Inferior parietal cortex (tissue), 1 donor: ENCODE measurements at regions not wholly inside any gene's neighbourhood (a gene's known extent, or its start where the extent isn't known, plus 50 kb on each side); places are given as distances from the start of the nearest gene placed in this dataset.
"Not testable (repeated sequence)": the region's sequence is repeated elsewhere in the genome, so short reads cannot be mapped to it uniquely, and the experiment has no call there.

Source experiments
- DNase-seq: peaks from one replicate; pipeline ENCODE4 v3.0.0-alpha.2; 2016; ENCODE audit errors: extremely low spot score

GRCh38 chr18:42471885-42472284 lies 516.9 kb downstream of the PIK3C3 start:
- DNase-seq: no peak

- DNase-seq: no peak
Measured at GRCh38 chr18:42473611-42474010, 518.6 kb downstream of the PIK3C3 start.

- no peak for DNase-seq
Measured at GRCh38 chr18:42474577-42474976, 519.5 kb downstream of the PIK3C3 start.

GRCh38 chr18:42475157-42475556 lies 520.1 kb downstream of the PIK3C3 start:
- DNase-seq: no peak

GRCh38 chr18:42477267-42477666 lies 522.2 kb downstream of the PIK3C3 start:
- DNase-seq: no peak

- DNase-seq: no peak
Measured at GRCh38 chr18:42480441-42480840, 525.4 kb downstream of the PIK3C3 start.

- DNase-seq: no peak
Measured at GRCh38 chr18:42484648-42485047, 529.6 kb downstream of the PIK3C3 start.

- DNase-seq: no peak
Measured at GRCh38 chr18:42486271-42486670, 531.2 kb downstream of the PIK3C3 start.

GRCh38 chr18:42508683-42509296 lies 553.8 kb downstream of the PIK3C3 start:
- no peak for DNase-seq

GRCh38 chr18:42509750-42510415 lies 554.8 kb downstream of the PIK3C3 start:
- DNase-seq: no peak

- DNase-seq: no peak
Measured at GRCh38 chr18:42510540-42510939, 555.5 kb downstream of the PIK3C3 start.

- no peak for DNase-seq
Measured at GRCh38 chr18:42513441-42513840, 558.4 kb downstream of the PIK3C3 start.

- DNase-seq: no peak
Measured at GRCh38 chr18:42514512-42514911, 559.5 kb downstream of the PIK3C3 start.

- DNase-seq: no peak
Measured at GRCh38 chr18:42517896-42518295, 562.9 kb downstream of the PIK3C3 start.

GRCh38 chr18:42518331-42518730 lies 563.3 kb downstream of the PIK3C3 start:
- DNase-seq: not testable (repeated sequence)

- DNase-seq: no peak
Measured at GRCh38 chr18:42520138-42520537, 565.1 kb downstream of the PIK3C3 start.

GRCh38 chr18:42525905-42526304 lies 570.9 kb downstream of the PIK3C3 start:
- no peak for DNase-seq

- DNase-seq: no peak
Measured at GRCh38 chr18:42527766-42528165, 572.7 kb downstream of the PIK3C3 start.

GRCh38 chr18:42530276-42530675 lies 575.2 kb downstream of the PIK3C3 start:
- DNase-seq: no peak

GRCh38 chr18:42532119-42532518 lies 577.1 kb downstream of the PIK3C3 start:
- no peak for DNase-seq

GRCh38 chr18:42533009-42533575 lies 578.1 kb downstream of the PIK3C3 start:
- no peak for DNase-seq

- DNase-seq: no peak
Measured at GRCh38 chr18:42533616-42534015, 578.6 kb downstream of the PIK3C3 start.

GRCh38 chr18:42534313-42534712 lies 579.3 kb downstream of the PIK3C3 start:
- DNase-seq: no peak
